Uterus (tissue), 3 donors: ENCODE measurements at regions not wholly inside any gene's neighbourhood (a gene's known extent, or its start where the extent isn't known, plus 50 kb on each side); places are given as distances from the start of the nearest gene placed in this dataset.
"Not testable (repeated sequence)": the region's sequence is repeated elsewhere in the genome, so short reads cannot be mapped to it uniquely, and the experiment has no call there.

Experiments used
- DNase-seq, 2 donors: peaks; one replicate each; pipeline ENCODE4 v3.0.0-alpha.2; 2019 to 2020
- H3K27ac ChIP-seq, 2 donors: fragments of 200-600 bp; sonication (generic); 1 replicate in 1 of 2; 2 replicates in 1 of 2; pipeline ENCODE4 v1.5.1; 2016 to 2018
- H3K27me3 ChIP-seq, 2 donors: fragments of 200-600 bp; sonication (generic); one replicate each; pipeline ENCODE4 v1.5.1; 2018 to 2019; ENCODE audit warnings: control low read depth in 1 of 2
- H3K36me3 ChIP-seq, 2 donors: fragments of 200-600 bp; sonication (generic); one replicate each; pipeline ENCODE4 v1.5.1; 2019; ENCODE audit warnings: control low read depth in 1 of 2
- H3K4me1 ChIP-seq, 2 donors: fragments of 200-600 bp; sonication (generic); one replicate each; pipeline ENCODE4 v1.5.1; 2018 to 2019; ENCODE audit warnings: control low read depth in 1 of 2
- H3K4me3 ChIP-seq, 2 donors: fragments of 200-600 bp; sonication (generic); 1 replicate in 1 of 2; 2 replicates in 1 of 2; pipeline ENCODE4 v1.5.1; 2018 to 2019; ENCODE audit warnings: mild to moderate bottlenecking in 1 of 2
- H3K9me3 ChIP-seq, 2 donors: fragments of 200-600 bp; sonication (generic); one replicate each; pipeline ENCODE4 v1.5.1; 2019; ENCODE audit warnings: control low read depth in 1 of 2
- CTCF ChIP-seq, 4 experiments: fragments of 200-600 bp in 2 of 4; fragments of 450-650 bp in 2 of 4; sonication (generic) in 2 of 4; IDR thresholded peaks; one replicate each; pipeline ENCODE4 v1.5.1; 2016 to 2019; ENCODE audit warnings: antibody characterized with exemption in 4 of 4, mild to moderate bottlenecking in 2 of 4, moderate library complexity in 1 of 4
- POLR2A ChIP-seq, 2 donors: fragments of 450-650 bp; IDR thresholded peaks; one replicate each; pipeline ENCODE4 v1.6.1; 2016; ENCODE audit warnings: antibody characterized with exemption in 2 of 2, mild to moderate bottlenecking in 1 of 2, moderate library complexity in 1 of 2
- intact Hi-C: fragments of 100-400 bp; cut with DNase I; formaldehyde crosslinking; loops from one replicate; pipeline ENCODE4 v1.15.1; 2023; ENCODE audit warnings: low total_unique reads
- donor health status: DM: yes; HTN: yes; CAD: no.

- Histone ChIP-seq H3K4me1 (no peaks in the 10 kb centered on the region), H3K4me3 (no peak overlapping the region), H3K36me3 (no peaks in the 10 kb centered on the region), H3K27ac (no peak overlapping the region), H3K9me3 (no peaks in the 10 kb centered on the region), H3K27me3 (no peaks in the 10 kb centered on the region)
- intact Hi-C loops: no loop called here
- DNase-seq: no peak
- no peak for TF ChIP-seq POLR2A (IDR thresholded peaks at IDR 0.05)
Observed at GRCh38 chr4:159697322-159698283, 594.7 kb downstream of the RAPGEF2 start.

DNA sequence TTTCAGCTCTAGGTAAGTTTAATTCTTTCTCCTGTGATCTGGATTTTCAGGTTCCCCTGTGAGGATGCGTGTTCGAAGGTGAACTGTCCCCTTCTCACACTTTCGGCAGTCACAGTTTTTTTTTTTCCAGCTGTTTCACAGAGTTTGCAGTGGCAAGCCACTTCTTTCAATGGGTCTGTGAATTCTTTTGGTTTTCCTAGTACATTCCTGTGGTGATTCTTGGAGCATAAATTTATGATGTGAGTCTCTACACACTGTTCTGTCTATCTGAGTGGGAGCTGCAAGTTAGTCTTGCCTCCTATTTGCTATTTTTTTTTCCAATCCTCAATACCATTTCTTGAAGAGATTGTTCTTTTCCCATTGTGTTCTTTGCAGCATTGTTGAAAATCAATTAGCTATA is 595.5 kb downstream of the RAPGEF2 start:
- no peaks in the 10 kb centered on the region for H3K4me1 ChIP-seq
- DNase-seq: no peak
- intact Hi-C loops: no loop called here

GRCh38 chr4:159702200-159702599 is 599.3 kb downstream of the RAPGEF2 start:
- Histone ChIP-seq H3K36me3 (no peaks in the 10 kb centered on the region), H3K27ac (no peak overlapping the region), H3K9me3 (no peaks in the 10 kb centered on the region), H3K4me3 (no peak overlapping the region), H3K27me3 (no peaks in the 10 kb centered on the region), H3K4me1 (no peaks in the 10 kb centered on the region)
- TF ChIP-seq POLR2A (IDR thresholded peaks at IDR 0.05) (no peak), CTCF (IDR thresholded peaks at IDR 0.05) (no peak)
- DNase-seq: no peak
- intact Hi-C loops: no loop called here

More for the DNA sequence above, 595.5 kb downstream of the RAPGEF2 start:
- Histone ChIP-seq H3K9me3 (no peaks in the 10 kb centered on the region), H3K4me3 (no peak overlapping the region), H3K36me3 (no peaks in the 10 kb centered on the region), H3K27ac (no peak overlapping the region), H3K27me3 (no peaks in the 10 kb centered on the region)
- TF ChIP-seq CTCF (IDR thresholded peaks at IDR 0.05) (no peak), POLR2A (IDR thresholded peaks at IDR 0.05) (no peak)

DNA sequence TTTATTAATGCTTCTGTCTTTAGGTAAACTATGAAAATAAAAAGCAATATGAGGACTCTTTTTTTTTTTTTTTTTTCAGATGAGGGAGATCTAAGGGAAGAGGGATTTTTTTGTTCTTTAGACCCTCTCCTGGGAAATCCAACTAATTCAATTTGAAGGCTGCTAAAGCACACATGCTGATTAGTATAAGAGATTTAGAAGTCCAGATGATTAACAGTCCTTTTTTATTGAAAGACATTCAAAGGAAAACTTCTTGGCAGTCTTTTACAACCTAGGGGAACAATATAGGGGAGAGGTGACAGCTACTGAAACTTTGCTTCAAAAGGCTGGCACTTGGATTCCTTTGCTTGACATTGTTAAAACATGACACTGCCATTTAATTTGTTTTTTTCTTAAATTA is 602.5 kb downstream of the RAPGEF2 start:
- Histone ChIP-seq H3K27ac (no peak overlapping the region), H3K36me3 (no peaks in the 10 kb centered on the region), H3K9me3 (no peaks in the 10 kb centered on the region), H3K4me1 (no peaks in the 10 kb centered on the region), H3K27me3 (no peaks in the 10 kb centered on the region), H3K4me3 (no peak overlapping the region)
- intact Hi-C loops: no loop called here
- TF ChIP-seq CTCF (IDR thresholded peaks at IDR 0.05): no peak
- TF ChIP-seq POLR2A (IDR thresholded peaks at IDR 0.05): no peak
- DNase-seq: no peak

DNA sequence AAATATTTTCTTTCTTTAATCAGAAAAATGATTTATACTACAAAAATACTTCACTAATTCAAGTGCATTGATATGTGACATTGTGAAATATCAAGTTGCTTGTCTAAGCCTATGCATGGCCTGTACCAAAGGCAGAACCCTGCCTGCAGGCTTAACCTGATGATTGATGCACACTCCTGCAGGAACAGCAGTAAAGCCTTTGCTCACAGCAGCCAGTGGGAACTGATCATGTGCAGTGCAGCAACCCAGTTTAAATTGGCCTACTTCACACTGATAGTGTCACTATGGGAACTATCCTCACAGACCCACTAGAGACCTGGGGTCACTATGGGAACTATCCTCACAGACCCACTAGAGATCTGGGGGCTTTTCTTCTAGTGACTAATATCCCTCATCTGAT is 603.8 kb downstream of the RAPGEF2 start:
- Histone ChIP-seq H3K36me3 (no peaks in the 10 kb centered on the region), H3K27ac (no peak overlapping the region), H3K27me3 (no peaks in the 10 kb centered on the region), H3K9me3 (no peaks in the 10 kb centered on the region), H3K4me3 (no peak overlapping the region), H3K4me1 (no peaks in the 10 kb centered on the region)
- no peak for TF ChIP-seq CTCF (IDR thresholded peaks at IDR 0.05)
- TF ChIP-seq POLR2A (IDR thresholded peaks at IDR 0.05): no peak
- intact Hi-C loops: no loop called here
- no peak for DNase-seq

- intact Hi-C loops: not testable (repeated sequence)
Observed at GRCh38 chr4:159715180-159715579, 612.3 kb downstream of the RAPGEF2 start.

More at GRCh38 chr4:159715180-159715579, 612.3 kb downstream of the RAPGEF2 start:
- H3K4me1 ChIP-seq, H3K27ac ChIP-seq, H3K4me3 ChIP-seq, H3K27me3 ChIP-seq, DNase-seq, H3K36me3 ChIP-seq, H3K9me3 ChIP-seq: not testable (repeated sequence)
